Thoracic aorta (tissue), 2 donors: ENCODE measurements at regions not wholly inside any gene's neighbourhood (a gene's known extent, or its start where the extent isn't known, plus 50 kb on each side); places are given as distances from the start of the nearest gene placed in this dataset.

ENCODE experiments used
- ATAC-seq: fragments of 150-250 bp; one replicate; pipeline ENCODE4 v1.8.0; 2017; ENCODE audit warnings: low read depth; ENCODE audit not compliant: insufficient number of reproducible peaks, low FRiP score
- DNase-seq: peaks from one replicate; pipeline ENCODE4 v3.0.0-alpha.2; 2020; ENCODE audit warnings: low spot score
- H3K27ac ChIP-seq, 2 donors: fragments of 200-600 bp; sonication (generic); 1 replicate in 1 of 2; 2 replicates in 1 of 2; pipeline ENCODE4 v1.5.1; 2016; ENCODE audit warnings: mild to moderate bottlenecking in 2 of 2, moderate library complexity in 2 of 2
- H3K27me3 ChIP-seq: fragments of 200-600 bp; sonication (generic); replicated peaks from 2 replicates; pipeline ENCODE4 v1.6.0; 2016; ENCODE audit warnings: mild to moderate bottlenecking; ENCODE audit not compliant: insufficient read depth
- H3K36me3 ChIP-seq: fragments of 200-600 bp; sonication (generic); one replicate; pipeline ENCODE4 v1.5.1; 2016
- H3K4me1 ChIP-seq, 2 donors: fragments of 200-600 bp; sonication (generic); 1 replicate in 1 of 2; 2 replicates in 1 of 2; pipeline versions ENCODE4 v1.5.1 to v1.6.0; 2016; ENCODE audit warnings: low read depth in 2 of 2, mild to moderate bottlenecking in 1 of 2; ENCODE audit not compliant: control insufficient read depth in 1 of 2
- H3K4me3 ChIP-seq: fragments of 200-600 bp; sonication (generic); 2 replicates; pipeline ENCODE4 v1.5.1; 2016; ENCODE audit warnings: mild to moderate bottlenecking
- H3K9me3 ChIP-seq: fragments of 200-600 bp; sonication (generic); 2 replicates; pipeline ENCODE4 v1.5.1; 2016
- TF ChIP-seq, protein P1 (sequence below): fragments of 200-600 bp; sonication (generic); IDR thresholded peaks from one replicate; pipeline ENCODE4 v1.5.1; 2019; ENCODE audit warnings: antibody characterized with exemption

DNA sequence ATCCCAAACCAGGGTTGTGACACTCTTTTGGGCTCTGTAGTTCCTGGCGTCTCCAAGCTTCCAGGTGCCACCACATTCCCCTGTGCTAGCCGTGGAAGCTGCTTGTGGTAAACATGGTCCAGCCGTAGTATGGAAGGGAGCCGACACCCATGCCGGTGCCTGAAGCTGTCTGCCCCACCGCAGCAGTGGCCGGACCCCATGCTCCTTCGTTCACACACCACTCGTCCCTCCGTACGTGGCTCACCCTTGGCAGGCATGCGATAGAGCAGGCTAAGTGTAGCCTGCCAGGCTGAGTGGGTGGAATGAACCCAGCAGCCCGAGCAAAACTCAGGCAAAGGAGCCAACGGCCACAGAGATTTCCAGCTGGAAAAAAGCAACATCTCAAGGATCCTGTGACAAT lies 2030.4 kb downstream of the EFNA5 start:
- H3K4me3 ChIP-seq: no peak overlapping the region
- H3K27me3 ChIP-seq: no peaks in the 10 kb centered on the region
- H3K9me3 ChIP-seq: no peaks in the 10 kb centered on the region
- TF ChIP-seq, protein P1, sequence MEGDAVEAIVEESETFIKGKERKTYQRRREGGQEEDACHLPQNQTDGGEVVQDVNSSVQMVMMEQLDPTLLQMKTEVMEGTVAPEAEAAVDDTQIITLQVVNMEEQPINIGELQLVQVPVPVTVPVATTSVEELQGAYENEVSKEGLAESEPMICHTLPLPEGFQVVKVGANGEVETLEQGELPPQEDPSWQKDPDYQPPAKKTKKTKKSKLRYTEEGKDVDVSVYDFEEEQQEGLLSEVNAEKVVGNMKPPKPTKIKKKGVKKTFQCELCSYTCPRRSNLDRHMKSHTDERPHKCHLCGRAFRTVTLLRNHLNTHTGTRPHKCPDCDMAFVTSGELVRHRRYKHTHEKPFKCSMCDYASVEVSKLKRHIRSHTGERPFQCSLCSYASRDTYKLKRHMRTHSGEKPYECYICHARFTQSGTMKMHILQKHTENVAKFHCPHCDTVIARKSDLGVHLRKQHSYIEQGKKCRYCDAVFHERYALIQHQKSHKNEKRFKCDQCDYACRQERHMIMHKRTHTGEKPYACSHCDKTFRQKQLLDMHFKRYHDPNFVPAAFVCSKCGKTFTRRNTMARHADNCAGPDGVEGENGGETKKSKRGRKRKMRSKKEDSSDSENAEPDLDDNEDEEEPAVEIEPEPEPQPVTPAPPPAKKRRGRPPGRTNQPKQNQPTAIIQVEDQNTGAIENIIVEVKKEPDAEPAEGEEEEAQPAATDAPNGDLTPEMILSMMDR: no peak
- H3K36me3 ChIP-seq: no peaks in the 10 kb centered on the region
- no peaks in the 10 kb centered on the region for H3K4me1 ChIP-seq
- H3K27ac ChIP-seq: no peak overlapping the region
- no peak for DNase-seq
- no peak for ATAC-seq

DNA sequence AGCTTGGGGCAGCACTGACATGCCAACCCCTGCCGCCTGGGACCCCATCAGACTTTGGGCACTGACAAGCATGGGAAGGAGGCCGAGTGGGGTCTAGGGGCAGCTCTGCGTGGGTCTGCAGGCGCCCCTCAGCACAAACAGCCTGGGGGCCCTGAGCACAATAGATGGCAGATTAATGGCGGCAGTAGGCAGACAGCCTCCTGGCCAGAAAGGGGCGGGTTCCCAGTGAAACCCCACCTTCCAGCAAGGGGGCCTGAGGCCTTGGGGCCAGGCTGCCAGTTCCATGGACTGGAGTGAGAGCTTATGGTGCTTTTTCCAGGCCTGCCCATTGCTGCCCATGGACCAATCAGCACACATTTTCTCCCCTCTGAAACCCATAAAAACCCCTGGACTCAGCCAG lies 2031.2 kb downstream of the EFNA5 start:
- no peaks in the 10 kb centered on the region for H3K27me3 ChIP-seq
- no peak overlapping the region for H3K27ac ChIP-seq
- H3K4me3 ChIP-seq: no peak overlapping the region
- no peaks in the 10 kb centered on the region for H3K36me3 ChIP-seq
- no peak for DNase-seq
- H3K9me3 ChIP-seq: no peaks in the 10 kb centered on the region
- no peak for ATAC-seq
- H3K4me1 ChIP-seq: no peaks in the 10 kb centered on the region
- TF ChIP-seq, protein P1: no peak

DNA sequence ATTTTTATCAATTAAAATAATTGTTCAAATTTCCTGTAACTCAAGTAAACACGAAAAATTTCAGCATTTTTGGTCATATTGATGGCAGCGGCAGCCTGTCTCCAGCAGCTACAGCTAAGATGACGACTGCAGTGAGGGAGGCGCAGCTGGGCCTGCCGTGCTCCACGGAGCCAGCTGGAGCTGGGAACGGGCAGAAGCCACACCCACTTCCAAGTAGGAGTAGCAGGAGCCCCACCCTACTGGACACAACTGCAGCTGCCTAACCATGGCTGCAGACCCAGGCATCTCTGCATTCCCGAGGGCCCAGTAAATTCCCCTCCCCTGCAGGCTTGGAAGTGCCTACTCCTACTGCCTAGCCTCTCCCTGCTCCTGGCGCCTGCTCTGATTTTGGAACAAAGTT lies 2031.7 kb downstream of the EFNA5 start:
- TF ChIP-seq, protein P1: no peak
- no peak overlapping the region for H3K27ac ChIP-seq
- ATAC-seq (no peak), DNase-seq (no peak)
- H3K9me3 ChIP-seq: no peaks in the 10 kb centered on the region
- no peaks in the 10 kb centered on the region for H3K27me3 ChIP-seq
- no peak overlapping the region for H3K4me3 ChIP-seq
- H3K4me1 ChIP-seq: no peaks in the 10 kb centered on the region
- no peaks in the 10 kb centered on the region for H3K36me3 ChIP-seq

DNA sequence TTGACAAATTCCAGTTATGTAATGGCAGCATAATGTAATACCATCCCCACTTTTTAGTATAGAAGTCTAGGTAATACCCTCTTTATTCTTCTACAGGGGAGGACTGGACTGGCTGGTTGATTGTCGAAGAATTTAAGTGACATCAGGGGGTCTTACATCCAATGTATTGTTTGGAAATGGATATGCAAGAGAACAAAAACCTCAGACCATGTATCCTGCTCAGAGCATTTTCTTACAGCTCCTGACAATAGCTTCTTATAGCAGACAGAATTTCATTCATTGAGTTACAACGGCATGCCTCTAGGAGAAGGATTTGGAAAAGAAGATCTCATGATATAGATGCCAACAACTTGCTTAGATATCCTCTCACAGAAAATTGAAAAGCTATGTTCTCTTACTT lies 2032.3 kb downstream of the EFNA5 start:
- no peak for DNase-seq
- H3K4me3 ChIP-seq: no peak overlapping the region
- no peak overlapping the region for H3K27ac ChIP-seq
- no peaks in the 10 kb centered on the region for H3K36me3 ChIP-seq
- no peak for ATAC-seq
- H3K9me3 ChIP-seq: no peaks in the 10 kb centered on the region
- TF ChIP-seq, protein P1: no peak
- no peaks in the 10 kb centered on the region for H3K4me1 ChIP-seq
- H3K27me3 ChIP-seq: no peaks in the 10 kb centered on the region

DNA sequence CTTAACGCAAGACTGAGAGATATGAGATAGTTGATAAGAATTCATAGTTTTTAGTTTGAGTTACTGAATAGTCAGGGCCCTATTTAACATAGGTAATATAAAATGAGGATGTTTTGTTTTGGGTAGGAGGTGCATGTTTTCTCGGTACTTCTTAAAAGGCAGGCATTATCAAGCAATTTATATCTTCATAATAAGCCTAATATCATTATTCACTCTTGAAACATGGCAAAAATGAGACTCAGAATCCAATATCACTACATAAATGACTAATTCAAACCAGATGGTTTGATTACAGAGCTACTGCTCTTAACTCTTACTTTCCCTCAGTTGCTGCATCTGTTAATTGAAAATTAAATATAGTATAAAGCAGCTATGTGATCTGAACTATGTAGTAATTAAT lies 2038.7 kb downstream of the EFNA5 start:
- no peak for ATAC-seq
- TF ChIP-seq, protein P1: no peak
- no peaks in the 10 kb centered on the region for H3K36me3 ChIP-seq
- H3K27me3 ChIP-seq: no peaks in the 10 kb centered on the region
- no peak for DNase-seq
- no peak overlapping the region for H3K27ac ChIP-seq
- H3K4me3 ChIP-seq: no peak overlapping the region
- H3K4me1 ChIP-seq: no peaks in the 10 kb centered on the region
- no peaks in the 10 kb centered on the region for H3K9me3 ChIP-seq
